BLaER1 (cell line): ENCODE measurements at regions not wholly inside any gene's neighbourhood (a gene's known extent, or its start where the extent isn't known, plus 50 kb on each side); places are given as distances from the start of the nearest gene placed in this dataset.
A peak's percentile ranks its signal among the peaks of the same experiment; 100 is the strongest.
"Not testable (repeated sequence)": the region's sequence is repeated elsewhere in the genome, so short reads cannot be mapped to it uniquely, and the experiment has no call there.

Experiments
- H3K27ac ChIP-seq: shearing (Covaris generic); formaldehyde crosslinking; 2 replicates; pipeline ENCODE4 v1.8.1; 2022
- H3K27me3 ChIP-seq: shearing (Covaris generic); formaldehyde crosslinking; 2 replicates; pipeline ENCODE4 v1.8.1; 2022
- H3K36me3 ChIP-seq: shearing (Covaris generic); formaldehyde crosslinking; 2 replicates; pipeline ENCODE4 v1.8.1; 2022
- H3K4me1 ChIP-seq: shearing (Covaris generic); formaldehyde crosslinking; 2 replicates; pipeline ENCODE4 v1.8.1; 2022
- H3K4me2 ChIP-seq: shearing (Covaris generic); formaldehyde crosslinking; 2 replicates; pipeline ENCODE4 v1.8.1; 2022
- H3K4me3 ChIP-seq: shearing (Covaris generic); formaldehyde crosslinking; 2 replicates; pipeline ENCODE4 v1.8.1; 2022
- H3K9ac ChIP-seq: shearing (Covaris generic); formaldehyde crosslinking; 2 replicates; pipeline ENCODE4 v1.8.1; 2022
- H3K9me3 ChIP-seq: shearing (Covaris generic); formaldehyde crosslinking; 2 replicates; pipeline ENCODE4 v1.8.1; 2022
- H4K20me1 ChIP-seq: shearing (Covaris generic); formaldehyde crosslinking; 2 replicates; pipeline ENCODE4 v1.8.1; 2022
- Cebpa-rat ChIP-seq: shearing (Covaris generic); IDR thresholded peaks from 2 replicates; pipeline ENCODE4 v1.8.1; 2022

DNA sequence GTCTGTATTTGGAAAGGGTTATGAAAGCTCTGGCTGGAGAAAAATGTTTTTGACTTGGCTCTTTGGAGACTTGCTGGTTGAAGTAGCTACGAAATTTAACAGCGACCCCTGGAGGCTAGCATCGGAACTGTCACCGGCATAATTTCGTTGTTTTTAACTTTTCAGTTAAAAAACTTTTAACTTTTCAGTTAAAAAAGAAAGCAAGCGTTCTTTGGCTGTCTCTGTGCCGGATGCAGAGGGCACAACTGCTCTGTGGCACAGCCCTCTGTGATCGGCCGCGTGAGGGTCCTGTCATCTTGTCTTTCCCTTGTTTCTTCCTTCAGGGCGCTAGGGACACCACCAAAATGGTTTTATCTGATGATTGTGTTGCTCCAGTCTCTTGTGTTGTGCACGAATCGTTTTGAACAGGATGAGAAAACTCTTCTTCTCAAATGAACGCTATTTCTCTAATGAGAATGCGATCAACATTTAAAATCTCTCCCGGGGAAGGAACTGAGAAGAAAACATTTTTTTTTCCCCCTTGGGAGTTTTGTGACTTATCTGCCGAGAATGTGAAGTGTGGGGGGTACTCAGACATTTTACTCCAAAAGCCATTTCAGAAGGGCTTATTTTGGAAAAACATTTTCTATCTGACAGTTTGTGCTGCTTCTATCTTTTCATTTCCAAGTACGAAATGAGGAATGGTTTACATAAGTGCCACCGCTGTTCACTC, 57.1 kb downstream of the ADCYAP1 start:
- Histone ChIP-seq H3K9ac (peak overlapping the region; percentile 64), H3K4me2 (peak overlapping the region; percentile 86), H3K4me3 (peak overlapping the region; percentile 57), H4K20me1 (no peaks in the 10 kb centered on the region), H3K27me3 (no peaks in the 10 kb centered on the region), H3K36me3 (no peaks in the 10 kb centered on the region), H3K4me1 (peaks cover 25% of the 10 kb centered on the region), H3K9me3 (no peaks in the 10 kb centered on the region), H3K27ac (no peak overlapping the region)
- TF ChIP-seq Cebpa-rat: no peak

DNA sequence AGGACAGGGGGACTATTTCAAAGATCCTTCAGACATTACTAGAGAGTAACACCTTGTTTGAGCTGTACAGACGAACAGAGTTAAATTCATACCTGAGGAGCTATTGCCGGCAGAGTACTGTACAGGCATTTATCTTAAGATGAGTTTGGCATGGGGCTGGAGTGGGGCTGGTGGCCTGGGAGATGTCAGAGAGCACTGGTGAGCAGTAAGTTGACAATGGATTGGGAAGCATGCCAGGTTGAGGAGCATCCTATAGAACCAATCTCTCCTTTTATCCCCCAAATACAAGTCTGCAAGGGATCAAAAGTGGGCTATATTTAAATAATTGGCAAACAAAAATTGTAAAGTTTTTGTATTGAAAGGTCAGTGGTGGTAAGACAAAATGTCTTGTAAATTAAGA, 58.6 kb downstream of the ADCYAP1 start:
- peaks cover 34% of the 10 kb centered on the region for H3K4me1 ChIP-seq
- H3K27ac ChIP-seq: no peak overlapping the region
- no peak overlapping the region for H3K4me3 ChIP-seq
- no peaks in the 10 kb centered on the region for H3K9me3 ChIP-seq
- no peak overlapping the region for H3K4me2 ChIP-seq
- H3K27me3 ChIP-seq: no peaks in the 10 kb centered on the region
- H3K9ac ChIP-seq: no peak overlapping the region
- H3K36me3 ChIP-seq: no peaks in the 10 kb centered on the region
- no peaks in the 10 kb centered on the region for H4K20me1 ChIP-seq
- TF ChIP-seq Cebpa-rat: no peak

DNA sequence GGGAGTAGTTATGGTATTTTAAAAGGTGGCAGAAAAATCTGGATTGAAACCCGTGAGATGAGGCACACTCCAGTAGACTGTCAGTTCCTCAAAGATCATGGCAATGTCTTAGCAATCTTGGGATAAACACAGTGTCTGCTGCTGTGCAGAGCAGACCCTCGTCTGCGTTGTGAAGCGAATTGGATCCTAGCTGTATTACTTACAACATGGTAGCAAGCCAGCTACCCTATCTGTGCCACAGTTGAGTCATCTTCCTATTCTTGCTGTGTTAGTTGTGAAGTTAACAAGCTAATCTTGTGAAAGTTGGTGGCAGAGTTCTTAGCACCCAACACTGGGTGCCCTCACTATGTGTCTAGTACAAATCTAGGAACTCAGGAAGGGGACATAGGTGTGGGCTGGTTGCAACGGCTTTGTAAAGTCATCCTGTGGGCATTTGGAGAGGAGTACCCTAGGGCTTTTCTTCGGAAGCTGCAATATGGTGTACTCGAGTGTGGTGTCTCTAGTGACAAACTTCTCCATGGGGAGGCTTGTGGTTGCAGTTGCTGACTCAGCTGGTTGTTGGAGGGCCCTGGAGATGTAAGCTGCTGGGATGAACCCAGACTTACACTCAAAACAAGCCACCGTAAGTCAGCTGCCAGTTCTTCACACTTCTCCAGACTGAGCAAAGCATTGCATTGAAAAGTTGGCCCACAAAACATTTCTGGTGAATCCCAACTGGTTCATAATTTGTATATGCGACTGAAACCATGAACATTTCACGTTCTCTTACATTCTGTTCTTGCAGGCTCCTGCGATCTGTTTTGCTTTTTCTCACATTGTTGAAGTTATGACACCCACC, 61.5 kb downstream of the ADCYAP1 start:
- H3K36me3 ChIP-seq: no peaks in the 10 kb centered on the region
- H4K20me1 ChIP-seq: no peaks in the 10 kb centered on the region
- no peak for TF ChIP-seq Cebpa-rat
- no peak overlapping the region for H3K4me3 ChIP-seq
- H3K27me3 ChIP-seq: no peaks in the 10 kb centered on the region
- H3K9me3 ChIP-seq: 0 out of 2 replicates have a peak, but pooled peaks cover 5% of the 10 kb centered on the region
- peak overlapping the region; percentile 73 for H3K4me2 ChIP-seq
- H3K4me1 ChIP-seq: peaks cover 34% of the 10 kb centered on the region
- H3K9ac ChIP-seq: no peak overlapping the region
- H3K27ac ChIP-seq: no peak overlapping the region

DNA sequence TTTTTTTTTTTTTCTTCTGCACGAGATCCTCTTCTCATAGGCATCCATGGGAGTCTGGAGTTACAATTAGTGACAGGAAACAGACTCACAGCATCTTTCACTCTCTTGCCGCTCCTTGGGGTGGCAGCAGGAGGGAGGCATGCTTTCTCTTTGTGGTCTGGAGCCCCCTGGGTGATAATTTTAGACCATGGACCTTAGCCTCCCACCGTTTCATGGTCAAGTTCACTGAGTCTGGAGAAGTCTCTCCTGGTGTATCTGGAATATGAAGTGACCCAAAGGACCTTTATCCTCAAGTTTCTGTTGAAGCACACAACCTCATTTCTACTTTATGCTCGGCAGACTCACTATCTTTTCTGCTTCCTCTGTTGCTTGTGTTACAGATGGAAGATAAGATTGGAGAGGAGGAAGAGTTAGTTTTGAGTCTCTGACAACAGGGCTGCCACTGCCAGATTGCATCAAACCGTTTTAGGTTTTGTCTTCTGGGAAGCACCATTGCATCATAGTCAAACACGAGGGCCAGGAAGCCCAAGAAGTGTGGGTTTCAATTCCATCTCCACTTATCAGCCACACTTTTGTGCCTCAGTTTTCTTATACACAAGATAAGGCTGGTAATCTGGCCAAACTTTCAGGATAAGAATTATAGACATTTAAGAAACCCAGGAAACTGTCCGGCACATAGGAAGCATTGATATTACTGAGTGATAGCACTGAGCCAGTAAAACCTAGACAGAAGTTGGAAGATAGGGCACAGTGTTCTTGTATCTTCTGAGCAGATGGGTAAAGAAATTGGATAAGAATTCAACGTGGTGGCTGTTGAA, 62.3 kb downstream of the ADCYAP1 start:
- no peaks in the 10 kb centered on the region for H3K36me3 ChIP-seq
- H3K4me2 ChIP-seq: peak overlapping the region; percentile 73
- no peak overlapping the region for H3K4me3 ChIP-seq
- 0 out of 2 replicates have a peak, but pooled peaks cover 5% of the 10 kb centered on the region for H3K9me3 ChIP-seq
- no peak overlapping the region for H3K27ac ChIP-seq
- peaks cover 29% of the 10 kb centered on the region for H3K4me1 ChIP-seq
- H3K27me3 ChIP-seq: no peaks in the 10 kb centered on the region
- H4K20me1 ChIP-seq: no peaks in the 10 kb centered on the region
- no peak overlapping the region for H3K9ac ChIP-seq
- no peak for TF ChIP-seq Cebpa-rat

DNA sequence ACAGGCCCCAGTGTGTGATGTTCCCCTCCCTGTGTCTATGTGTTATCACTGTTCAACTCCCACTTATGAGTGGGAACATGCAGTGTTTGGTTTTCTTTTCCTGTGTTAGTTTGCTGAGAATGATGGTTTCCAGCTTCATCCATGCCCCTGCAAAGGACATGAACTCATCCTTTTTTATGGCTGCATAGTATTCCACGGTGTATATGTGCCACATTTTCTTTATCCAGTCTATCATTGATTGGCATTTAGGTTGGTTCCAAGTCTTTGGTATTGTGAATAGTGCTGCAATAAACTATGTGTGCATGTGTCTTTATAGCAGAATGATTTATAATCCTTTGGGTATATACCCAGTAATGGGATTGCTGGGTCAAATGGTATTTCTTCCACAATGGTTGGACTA, 64.2 kb downstream of the ADCYAP1 start:
- H3K4me2 ChIP-seq, H3K9ac ChIP-seq, H3K9me3 ChIP-seq, H3K27me3 ChIP-seq, H4K20me1 ChIP-seq, H3K36me3 ChIP-seq, H3K27ac ChIP-seq, H3K4me3 ChIP-seq: not testable (repeated sequence)
- H3K4me1 ChIP-seq: peaks cover 24% of the 10 kb centered on the region

DNA sequence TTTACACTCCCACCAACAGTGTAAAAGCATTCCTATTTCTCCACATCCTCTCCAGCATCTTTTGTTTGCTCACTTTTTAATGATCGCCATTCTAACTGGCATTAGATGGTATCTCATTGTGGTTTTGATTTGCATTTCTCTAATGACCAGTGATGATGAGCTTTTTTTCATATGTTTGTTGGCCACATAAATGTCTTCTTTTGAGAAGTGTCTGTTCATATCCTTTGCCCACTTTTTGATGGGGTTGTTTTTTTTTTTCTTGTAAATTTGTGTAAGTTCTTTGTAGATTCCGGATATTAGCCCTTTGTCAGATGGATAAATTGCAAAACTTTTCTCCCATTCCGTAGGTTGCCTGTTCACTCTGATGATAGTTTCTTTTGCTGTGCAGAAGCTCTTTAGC, 64.6 kb downstream of the ADCYAP1 start:
- H3K4me1 ChIP-seq: peaks cover 24% of the 10 kb centered on the region
- H4K20me1 ChIP-seq, H3K9me3 ChIP-seq, H3K4me2 ChIP-seq, H3K4me3 ChIP-seq, H3K36me3 ChIP-seq, H3K27me3 ChIP-seq, H3K27ac ChIP-seq, H3K9ac ChIP-seq: not testable (repeated sequence)

DNA sequence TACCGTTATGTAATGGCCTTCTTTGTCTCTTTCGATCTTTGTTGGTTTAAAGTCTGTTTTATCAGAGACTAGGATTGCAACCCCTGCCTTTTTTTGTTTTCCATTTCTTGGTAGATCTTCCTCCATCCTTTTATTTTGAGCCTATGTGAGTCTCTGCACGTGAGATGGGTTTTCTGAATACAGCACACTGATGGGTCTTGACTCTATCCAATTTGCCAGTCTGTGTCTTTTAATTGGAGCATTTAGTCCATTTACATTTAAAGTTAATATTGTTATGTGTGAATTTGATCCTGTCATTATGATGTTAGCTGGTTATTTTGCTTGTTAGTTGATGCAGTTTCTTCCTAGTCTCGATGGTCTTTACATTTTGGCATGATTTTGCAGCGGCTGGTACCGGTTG, 69.9 kb downstream of the ADCYAP1 start:
- not testable (repeated sequence) for H4K20me1 ChIP-seq, H3K27me3 ChIP-seq, H3K9ac ChIP-seq, H3K4me3 ChIP-seq, H3K36me3 ChIP-seq, H3K4me1 ChIP-seq, H3K4me2 ChIP-seq, H3K27ac ChIP-seq
- H3K9me3 ChIP-seq: peaks cover 27% of the 10 kb centered on the region

DNA sequence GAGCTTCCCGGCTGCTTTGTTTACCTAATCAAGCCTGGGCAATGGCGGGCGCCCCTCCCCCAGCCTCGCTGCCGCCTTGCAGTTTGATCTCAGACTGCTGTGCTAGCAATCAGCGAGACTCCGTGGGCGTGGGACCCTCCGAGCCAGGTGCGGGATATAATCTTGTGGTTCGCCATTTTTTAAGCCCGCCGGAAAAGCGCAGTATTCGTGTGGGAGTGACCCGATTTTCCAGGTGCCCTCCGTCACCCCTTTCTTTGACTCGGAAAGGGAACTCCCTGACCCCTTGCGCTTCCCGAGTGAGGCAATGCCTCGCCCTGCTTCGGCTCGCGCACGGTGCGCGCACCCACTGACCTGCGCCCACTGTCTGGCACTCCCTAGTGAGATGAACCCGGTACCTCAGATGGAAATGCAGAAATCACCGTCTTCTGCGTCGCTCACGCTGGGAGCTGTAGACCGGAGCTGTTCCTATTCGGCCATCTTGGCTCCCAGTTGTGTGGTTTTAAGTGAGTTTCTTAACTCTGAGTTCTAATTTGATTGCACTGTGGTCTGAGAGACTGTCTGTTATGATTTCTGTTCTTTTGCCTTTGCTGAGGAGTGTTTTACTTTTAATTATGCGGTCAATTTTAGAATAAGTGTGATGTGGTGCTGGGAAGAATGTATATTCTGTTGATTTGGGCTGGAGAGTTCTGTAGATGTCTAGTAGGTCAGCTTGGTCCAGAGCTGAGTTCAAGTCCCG, 71.9 kb downstream of the ADCYAP1 start:
- H3K4me3 ChIP-seq, H3K4me1 ChIP-seq, H3K27ac ChIP-seq, H3K27me3 ChIP-seq, H3K9ac ChIP-seq, H3K36me3 ChIP-seq, H4K20me1 ChIP-seq, H3K4me2 ChIP-seq: not testable (repeated sequence)
- H3K9me3 ChIP-seq: peaks cover 37% of the 10 kb centered on the region

DNA sequence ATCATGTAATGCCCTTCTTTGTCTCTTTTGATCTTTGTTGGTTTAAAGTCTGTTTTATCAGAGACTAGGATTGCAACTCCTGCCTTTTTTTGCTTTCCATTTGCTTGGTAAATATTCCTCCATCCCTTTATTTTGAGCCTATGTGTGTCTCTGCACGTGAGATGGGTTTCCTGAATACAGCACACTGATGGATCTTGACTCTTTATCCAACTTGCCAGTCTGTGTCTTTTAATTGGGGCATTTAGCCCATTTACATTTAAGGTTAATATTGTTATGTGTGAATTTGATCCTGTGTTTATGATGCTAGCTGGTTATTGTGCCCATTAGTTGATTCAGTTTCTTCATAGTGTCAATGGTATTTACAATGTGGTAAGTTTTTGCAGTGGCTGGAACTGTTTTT, 72.7 kb downstream of the ADCYAP1 start:
- H3K9me3 ChIP-seq: peaks cover 37% of the 10 kb centered on the region
- H3K27ac ChIP-seq, H3K36me3 ChIP-seq, H3K4me3 ChIP-seq, H3K4me1 ChIP-seq, H3K9ac ChIP-seq, H3K27me3 ChIP-seq, H3K4me2 ChIP-seq, H4K20me1 ChIP-seq: not testable (repeated sequence)

DNA sequence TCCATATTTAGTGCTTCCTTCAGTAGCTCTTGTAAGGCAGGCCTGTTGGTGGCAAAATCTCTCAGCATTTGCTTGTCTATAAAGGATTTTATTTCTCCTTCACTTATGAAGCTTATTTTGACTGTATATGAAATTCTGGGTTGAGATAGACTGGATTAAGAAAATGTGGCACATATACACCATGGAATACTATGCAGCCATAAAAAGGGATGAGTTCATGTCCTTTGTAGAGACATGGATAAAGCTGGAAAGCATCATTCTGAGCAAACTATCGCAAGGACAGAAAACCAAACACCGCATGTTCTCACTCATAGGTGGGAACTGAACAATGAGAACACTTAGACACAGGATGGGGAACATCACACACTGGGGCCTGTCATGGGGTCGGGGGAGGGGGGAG, 73.1 kb downstream of the ADCYAP1 start:
- H3K9me3 ChIP-seq: peaks cover 40% of the 10 kb centered on the region

More for the DNA sequence above, 73.1 kb downstream of the ADCYAP1 start:
- not testable (repeated sequence) for H3K4me2 ChIP-seq, H3K27ac ChIP-seq, H4K20me1 ChIP-seq, H3K36me3 ChIP-seq, H3K4me3 ChIP-seq, H3K4me1 ChIP-seq, H3K9ac ChIP-seq, H3K27me3 ChIP-seq
